ENCODE measurements at regions not wholly inside any gene's neighbourhood (a gene's known extent, or its start where the extent isn't known, plus 50 kb on each side); places are given as distances from the start of the nearest gene placed in this dataset.

DNA sequence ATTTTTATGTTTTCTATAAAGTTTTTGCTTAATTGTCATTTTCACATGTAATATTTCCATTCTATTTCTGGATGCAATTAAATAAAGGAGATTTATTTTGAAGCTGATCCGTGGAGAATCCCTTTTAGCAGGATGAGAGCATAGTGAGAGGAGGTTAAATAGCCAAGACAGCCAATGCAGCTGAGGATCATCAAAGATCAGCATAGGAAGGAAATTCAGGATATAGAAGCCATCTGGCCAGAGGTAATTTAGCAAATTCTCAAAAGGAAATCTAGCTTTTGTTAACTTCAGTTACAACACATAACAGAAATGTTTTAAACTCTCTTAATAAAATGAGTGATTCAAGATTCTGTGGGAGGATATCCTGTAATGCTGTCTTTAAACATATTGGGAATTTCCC, 122.8 kb upstream of the PDE3A start:
- no peak for DNase-seq
- Histone ChIP-seq H3K79me2 (ENCODE audit: insufficient read depth, low read length) (no peaks in the 10 kb centered on the region), H3K4me1 (ENCODE audit: control insufficient read depth in 1 of 2, insufficient read depth in 2 of 2, low read length in 2 of 2) (no peaks in the 10 kb centered on the region), H3K27me3 (ENCODE audit: control insufficient read depth in 2 of 2, insufficient read depth in 2 of 2, low read length in 2 of 2) (no peaks in the 10 kb centered on the region), H2AFZ (ENCODE audit: insufficient read depth, low read depth, low read length, poor library complexity, severe bottlenecking) (no peak overlapping the region), H3K4me3 (replicated peaks in 1 of 3; ENCODE audit: low read depth in 2 of 3, low read length in 3 of 3) (no peak overlapping the region), H3K4me2 (replicated peaks; ENCODE audit: extremely low read depth, low read length, poor library complexity, severe bottlenecking) (no peak overlapping the region), H3K9me3 (replicated peaks in 1 of 2; ENCODE audit: control insufficient read depth in 1 of 2, insufficient read depth in 1 of 2, low read length in 2 of 2) (peaks cover 0 to 7% of the 10 kb centered on the region in 2 donors), H4K20me1 (ENCODE audit: insufficient read depth, low read length) (no peaks in the 10 kb centered on the region), H3K9ac (ENCODE audit: insufficient read depth, low read length, poor library complexity, severe bottlenecking) (no peak overlapping the region), H3K36me3 (replicated peaks in 1 of 2; ENCODE audit: control insufficient read depth in 1 of 2, insufficient read depth in 2 of 2, low read length in 2 of 2) (no peaks in the 10 kb centered on the region), H3K27ac (ENCODE audit: low read depth in 1 of 2, low read length in 2 of 2) (no peak overlapping the region)
- intact Hi-C loops (cut with micrococcal nuclease): no loop called here
- WGBS (ENCODE audit: insufficient coverage): no CpG with 5 or more reads among the region's 1 CpG
- Mint-ChIP-seq H3K36me3 (no peaks in the 10 kb centered on the region), H3K9me3 (peaks cover 2 to 11% (median 5%) of the 10 kb centered on the region in 7 donors), H3K4me3 (no peak overlapping the region), H3K27me3 (ENCODE audit: low read depth in 3 of 3) (no peaks in the 10 kb centered on the region), H3K27ac (no peak overlapping the region), H3K4me1 (no peaks in the 10 kb centered on the region)
- TF ChIP-seq, protein P1, sequence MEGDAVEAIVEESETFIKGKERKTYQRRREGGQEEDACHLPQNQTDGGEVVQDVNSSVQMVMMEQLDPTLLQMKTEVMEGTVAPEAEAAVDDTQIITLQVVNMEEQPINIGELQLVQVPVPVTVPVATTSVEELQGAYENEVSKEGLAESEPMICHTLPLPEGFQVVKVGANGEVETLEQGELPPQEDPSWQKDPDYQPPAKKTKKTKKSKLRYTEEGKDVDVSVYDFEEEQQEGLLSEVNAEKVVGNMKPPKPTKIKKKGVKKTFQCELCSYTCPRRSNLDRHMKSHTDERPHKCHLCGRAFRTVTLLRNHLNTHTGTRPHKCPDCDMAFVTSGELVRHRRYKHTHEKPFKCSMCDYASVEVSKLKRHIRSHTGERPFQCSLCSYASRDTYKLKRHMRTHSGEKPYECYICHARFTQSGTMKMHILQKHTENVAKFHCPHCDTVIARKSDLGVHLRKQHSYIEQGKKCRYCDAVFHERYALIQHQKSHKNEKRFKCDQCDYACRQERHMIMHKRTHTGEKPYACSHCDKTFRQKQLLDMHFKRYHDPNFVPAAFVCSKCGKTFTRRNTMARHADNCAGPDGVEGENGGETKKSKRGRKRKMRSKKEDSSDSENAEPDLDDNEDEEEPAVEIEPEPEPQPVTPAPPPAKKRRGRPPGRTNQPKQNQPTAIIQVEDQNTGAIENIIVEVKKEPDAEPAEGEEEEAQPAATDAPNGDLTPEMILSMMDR (IDR thresholded peaks at IDR 0.05): no peak

DNA sequence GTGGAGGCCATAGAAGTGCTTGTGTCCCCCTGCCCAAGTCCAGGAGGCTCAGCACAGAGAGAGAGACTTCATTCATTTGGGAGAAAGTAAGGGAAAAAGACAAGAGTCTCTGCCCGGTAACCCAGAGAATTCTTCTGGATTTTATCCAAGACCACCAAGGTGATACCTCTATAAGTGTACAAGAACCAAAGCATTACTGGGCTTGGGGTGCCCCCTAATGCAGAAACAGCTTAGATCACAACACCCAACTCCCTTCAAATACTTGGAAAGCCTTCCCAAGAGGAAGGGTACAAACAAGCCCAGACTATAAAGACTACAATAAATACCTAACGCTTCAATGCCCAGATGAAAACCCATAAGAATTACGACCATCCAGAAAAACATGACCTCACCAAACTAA, 119.7 kb upstream of the PDE3A start:
- no peak overlapping the region for H2AFZ ChIP-seq (ENCODE audit: insufficient read depth, low read depth, low read length, poor library complexity, severe bottlenecking)
- H3K27me3 Mint-ChIP-seq (ENCODE audit: low read depth in 3 of 3): no peaks in the 10 kb centered on the region
- no peaks in the 10 kb centered on the region for H3K36me3 Mint-ChIP-seq
- H3K9me3 Mint-ChIP-seq: peaks cover 0 to 12% (median 5%) of the 10 kb centered on the region in 7 donors
- H3K9ac ChIP-seq (ENCODE audit: insufficient read depth, low read length, poor library complexity, severe bottlenecking): no peak overlapping the region
- no peak overlapping the region for H3K27ac Mint-ChIP-seq
- no peaks in the 10 kb centered on the region for H3K27me3 ChIP-seq (ENCODE audit: control insufficient read depth in 2 of 2, insufficient read depth in 2 of 2, low read length in 2 of 2)
- no peaks in the 10 kb centered on the region for H3K4me1 ChIP-seq (ENCODE audit: control insufficient read depth in 1 of 2, insufficient read depth in 2 of 2, low read length in 2 of 2)
- H3K4me2 ChIP-seq (replicated peaks; ENCODE audit: extremely low read depth, low read length, poor library complexity, severe bottlenecking): no peak overlapping the region
- intact Hi-C loops (cut with micrococcal nuclease): no loop called here
- H4K20me1 ChIP-seq (ENCODE audit: insufficient read depth, low read length): no peaks in the 10 kb centered on the region
- no peaks in the 10 kb centered on the region for H3K36me3 ChIP-seq (replicated peaks in 1 of 2; ENCODE audit: control insufficient read depth in 1 of 2, insufficient read depth in 2 of 2, low read length in 2 of 2)
- no peak overlapping the region for H3K27ac ChIP-seq (ENCODE audit: low read depth in 1 of 2, low read length in 2 of 2)
- H3K9me3 ChIP-seq (replicated peaks in 1 of 2; ENCODE audit: control insufficient read depth in 1 of 2, insufficient read depth in 1 of 2, low read length in 2 of 2): peaks cover 0 to 7% of the 10 kb centered on the region in 2 donors
- 82% methylated on average over 2 of the region's 3 CpGs for WGBS (ENCODE audit: insufficient coverage)
- TF ChIP-seq, protein P1 (IDR thresholded peaks at IDR 0.05): no peak
- H3K79me2 ChIP-seq (ENCODE audit: insufficient read depth, low read length): no peaks in the 10 kb centered on the region
- no peak overlapping the region for H3K4me3 Mint-ChIP-seq
- no peaks in the 10 kb centered on the region for H3K4me1 Mint-ChIP-seq
- H3K4me3 ChIP-seq (replicated peaks in 1 of 3; ENCODE audit: low read depth in 2 of 3, low read length in 3 of 3): no peak overlapping the region
- DNase-seq: no peak
